ENCODE measurements at regions not wholly inside any gene's neighbourhood (a gene's known extent, or its start where the extent isn't known, plus 50 kb on each side); places are given as distances from the start of the nearest gene placed in this dataset.

- no peak for DNase-seq
Observed at GRCh38 chr15:91523596-91523995, 329.9 kb upstream of the SLCO3A1 start.

- no peak for DNase-seq
Observed at GRCh38 chr15:91524534-91524933, 329.0 kb upstream of the SLCO3A1 start.

GRCh38 chr15:91525751-91526150, 327.8 kb upstream of the SLCO3A1 start:
- no peak for DNase-seq

- DNase-seq = no peak
Observed at GRCh38 chr15:91526424-91526823, 327.1 kb upstream of the SLCO3A1 start.

- no peak for DNase-seq
Observed at GRCh38 chr15:91528801-91529200, 324.7 kb upstream of the SLCO3A1 start.

GRCh38 chr15:91529534-91529933, 324.0 kb upstream of the SLCO3A1 start:
- DNase-seq = no peak

- no peak for DNase-seq
Observed at GRCh38 chr15:91530279-91530678, 323.2 kb upstream of the SLCO3A1 start.

- DNase-seq = no peak
Observed at GRCh38 chr15:91530956-91531582, 322.4 kb upstream of the SLCO3A1 start.

- DNase-seq = no peak
Observed at GRCh38 chr15:91534235-91534634, 319.3 kb upstream of the SLCO3A1 start.

- no peak for DNase-seq
Observed at GRCh38 chr15:91534976-91535375, 318.5 kb upstream of the SLCO3A1 start.

GRCh38 chr15:91535856-91536500, 317.5 kb upstream of the SLCO3A1 start:
- no peak for DNase-seq

GRCh38 chr15:91537856-91538255, 315.7 kb upstream of the SLCO3A1 start:
- no peak for DNase-seq

- DNase-seq = no peak
Observed at GRCh38 chr15:91538782-91539181, 314.7 kb upstream of the SLCO3A1 start.

GRCh38 chr15:91541286-91541685, 312.2 kb upstream of the SLCO3A1 start:
- no peak for DNase-seq

- DNase-seq = no peak
Observed at GRCh38 chr15:91542226-91542625, 311.3 kb upstream of the SLCO3A1 start.

GRCh38 chr15:91547356-91547755, 306.2 kb upstream of the SLCO3A1 start:
- DNase-seq = no peak

GRCh38 chr15:91548549-91548948, 305.0 kb upstream of the SLCO3A1 start:
- DNase-seq = no peak

- no peak for DNase-seq
Observed at GRCh38 chr15:91549581-91549980, 303.9 kb upstream of the SLCO3A1 start.

- DNase-seq = no peak
Observed at GRCh38 chr15:91552555-91552954, 301.0 kb upstream of the SLCO3A1 start.

GRCh38 chr15:91553196-91553854, 300.2 kb upstream of the SLCO3A1 start:
- no peak for DNase-seq

GRCh38 chr15:91555312-91555711, 298.2 kb upstream of the SLCO3A1 start:
- DNase-seq = no peak

GRCh38 chr15:91556926-91557325, 296.6 kb upstream of the SLCO3A1 start:
- DNase-seq = no peak

GRCh38 chr15:91559066-91559465, 294.4 kb upstream of the SLCO3A1 start:
- DNase-seq = no peak

- DNase-seq = no peak
Observed at GRCh38 chr15:91561371-91562100, 292.0 kb upstream of the SLCO3A1 start.
